PC-3 (cell line): ENCODE measurements at regions not wholly inside any gene's neighbourhood (a gene's known extent, or its start where the extent isn't known, plus 50 kb on each side); places are given as distances from the start of the nearest gene placed in this dataset.

Experiments
- ATAC-seq: fragments of 200-7000 bp; cut with Tn5 transposase; 2 replicates; pipeline ENCODE4 v1.9.1; 2020; ENCODE audit warnings: mild to moderate bottlenecking, moderate library complexity
- BruUV-seq: library from RNA; stranded (reverse); fragments of 400-500 nt; replicated peaks from 2 replicates; lab custom pipeline; 2021; lab: Mats Ljungman, UMichigan
- CTCF ChIA-PET: fragments of 300-600 bp; sonication (Branson Sonifier 250); formaldehyde crosslinking; loops from one replicate; lab custom pipeline; 2022; ENCODE audit warnings: antibody characterized with exemption; lab: Charles Lee
- POLR2A ChIA-PET: fragments of 300-600 bp; sonication (Branson Sonifier 250); formaldehyde crosslinking; loops from one replicate; lab custom pipeline; 2022; ENCODE audit warnings: antibody characterized with exemption; ENCODE audit not compliant: unreplicated experiment; lab: Charles Lee
- DNase-seq: peaks from one replicate; pipeline ENCODE4 v3.0.0-alpha.2; 2015
- H2AFZ ChIP-seq: fragments of 300-600 bp; sonication (generic); 2 replicates; pipeline ENCODE4 v1.6.0; 2016; ENCODE audit warnings: antibody characterized with exemption, low read length
- H3F3A ChIP-seq: fragments of 300-600 bp; sonication (generic); one replicate; pipeline ENCODE4 v1.6.0; 2017; ENCODE audit warnings: antibody characterized with exemption, low read length, control low read depth, mild to moderate bottlenecking; ENCODE audit not compliant: unreplicated experiment
- H3K27ac ChIP-seq: fragments of 300-600 bp; sonication (generic); 2 replicates; pipeline ENCODE4 v1.5.1; 2016; ENCODE audit warnings: mild to moderate bottlenecking, low read length
- H3K27me3 ChIP-seq: fragments of 300-600 bp; sonication (generic); 2 replicates; pipeline ENCODE4 v1.6.1; 2016; ENCODE audit warnings: low read length, mixed read lengths
- H3K36me3 ChIP-seq: fragments of 300-600 bp; sonication (generic); 2 replicates; pipeline ENCODE4 v1.6.1; 2016; ENCODE audit warnings: low read depth, mixed run types, low read length, mixed read lengths
- H3K4me1 ChIP-seq: fragments of 300-600 bp; sonication (generic); 2 replicates; pipeline ENCODE4 v1.5.1; 2016; ENCODE audit warnings: low read length; ENCODE audit not compliant: insufficient read depth
- H3K4me2 ChIP-seq: fragments of 300-600 bp; sonication (generic); 2 replicates; pipeline ENCODE4 v1.6.0; 2016; ENCODE audit warnings: low read length
- H3K4me3 ChIP-seq: fragments of 300-600 bp; sonication (generic); 2 replicates; pipeline ENCODE4 v1.5.1; 2016; ENCODE audit warnings: mild to moderate bottlenecking, low read length, mixed read lengths
- H3K79me2 ChIP-seq: fragments of 300-600 bp; sonication (generic); 2 replicates; pipeline ENCODE4 v1.6.1; 2017; ENCODE audit warnings: low read length, mixed read lengths
- H3K9ac ChIP-seq: fragments of 300-600 bp; sonication (generic); 2 replicates; pipeline ENCODE4 v1.6.0; 2016; ENCODE audit warnings: mild to moderate bottlenecking, low read length
- H3K9me2 ChIP-seq: fragments of 300-600 bp; sonication (generic); replicated peaks from 2 replicates; pipeline ENCODE4 v1.6.1; 2016; ENCODE audit warnings: mixed run types, low read length, mixed read lengths
- H3K9me3 ChIP-seq: fragments of 300-600 bp; sonication (generic); 2 replicates; pipeline ENCODE4 v1.6.1; 2016; ENCODE audit warnings: low read length, mixed read lengths
- H4K20me1 ChIP-seq: fragments of 300-600 bp; sonication (generic); 2 replicates; pipeline ENCODE4 v1.6.1; 2016; ENCODE audit warnings: low read length, mixed read lengths
- CTCF ChIP-seq: fragments of 300-600 bp; sonication (generic); conservative IDR thresholded peaks from 2 replicates; pipeline ENCODE4 v1.5.1; 2017; ENCODE audit warnings: antibody characterized with exemption, low read depth, mild to moderate bottlenecking, low read length
- EZH2 ChIP-seq: fragments of 300-600 bp; sonication (generic); IDR thresholded peaks from one replicate; pipeline ENCODE4 v1.6.1; 2017; ENCODE audit warnings: antibody characterized with exemption, mild to moderate bottlenecking, low read length; ENCODE audit not compliant: unreplicated experiment
- EZH2phosphoT487 ChIP-seq: fragments of 300-600 bp; sonication (generic); IDR thresholded peaks from 2 replicates; pipeline ENCODE4 v1.6.1; 2018; ENCODE audit warnings: mild to moderate bottlenecking, antibody characterized with exemption, low read length, borderline replicate concordance
- intact Hi-C: fragments of 100-400 bp; cut with micrococcal nuclease; formaldehyde crosslinking; loops from 2 replicates; pipeline ENCODE4 v1.9.0; 2023

GRCh38 chr4:22014222-22014741 is 65.7 kb upstream of the KCNIP4 start:
- Histone ChIP-seq H2AFZ (no peak overlapping the region), H3F3A (no peaks in the 10 kb centered on the region), H3K4me3 (no peak overlapping the region), H3K36me3 (no peaks in the 10 kb centered on the region), H3K9me3 (no peaks in the 10 kb centered on the region), H3K79me2 (no peaks in the 10 kb centered on the region), H4K20me1 (no peaks in the 10 kb centered on the region), H3K27ac (no peak overlapping the region), H3K27me3 (no peaks in the 10 kb centered on the region), H3K4me1 (no peaks in the 10 kb centered on the region), H3K9ac (no peak overlapping the region), H3K9me2 (no peaks in the 10 kb centered on the region), H3K4me2 (no peak overlapping the region)
- ChIA-PET POLR2A (no interaction called here), CTCF (no interaction called here)
- intact Hi-C loops: no loop called here
- TF ChIP-seq EZH2 (no peak), EZH2phosphoT487 (no peak)
- DNase-seq: no peak
- BruUV-seq: no TSS peak
- no peak for ATAC-seq

GRCh38 chr4:22003878-22004277 is 55.3 kb upstream of the KCNIP4 start:
- CTCF ChIA-PET: no interaction called here
- H3K36me3 ChIP-seq: no peaks in the 10 kb centered on the region
- intact Hi-C loops: no loop called here
- no peak overlapping the region for H2AFZ ChIP-seq
- H3K4me3 ChIP-seq: no peak overlapping the region
- POLR2A ChIA-PET: no interaction called here
- no peaks in the 10 kb centered on the region for H3F3A ChIP-seq
- DNase-seq (no peak), ATAC-seq (no peak)
- H3K27me3 ChIP-seq: no peaks in the 10 kb centered on the region
- no peaks in the 10 kb centered on the region for H3K9me3 ChIP-seq
- H3K79me2 ChIP-seq: no peaks in the 10 kb centered on the region
- no TSS peak for BruUV-seq
- TF ChIP-seq CTCF (no peak), EZH2phosphoT487 (no peak), EZH2 (no peak)
- no peak overlapping the region for H3K27ac ChIP-seq
- H3K4me1 ChIP-seq: no peaks in the 10 kb centered on the region
- H3K4me2 ChIP-seq: no peak overlapping the region
- H3K9ac ChIP-seq: no peak overlapping the region
- no peaks in the 10 kb centered on the region for H4K20me1 ChIP-seq
- H3K9me2 ChIP-seq: no peaks in the 10 kb centered on the region
